Hepatocyte (in vitro differentiated cells): ENCODE measurements at regions not wholly inside any gene's neighbourhood (a gene's known extent, or its start where the extent isn't known, plus 50 kb on each side); places are given as distances from the start of the nearest gene placed in this dataset.

Experiments used
- DNase-seq: peaks from one replicate; pipeline ENCODE4 v3.0.0-alpha.2; 2016; ENCODE audit warnings: low spot score
- H2AFZ ChIP-seq: fragments of 200-600 bp; sonication (generic); 2 replicates; pipeline ENCODE4 v1.6.0; 2016; ENCODE audit warnings: antibody characterized with exemption, mild to moderate bottlenecking
- H3K27ac ChIP-seq: fragments of 200-600 bp; sonication (generic); 2 replicates; pipeline ENCODE4 v1.5.1; 2016; ENCODE audit warnings: mild to moderate bottlenecking
- H3K27me3 ChIP-seq: fragments of 200-600 bp; sonication (generic); 2 replicates; pipeline ENCODE4 v1.6.1; 2016
- H3K36me3 ChIP-seq: fragments of 200-600 bp; sonication (generic); replicated peaks from 2 replicates; pipeline ENCODE4 v1.5.1; 2016; ENCODE audit warnings: low read depth; ENCODE audit not compliant: insufficient read depth
- H3K4me1 ChIP-seq: fragments of 200-600 bp; sonication (generic); 2 replicates; pipeline ENCODE4 v1.5.1; 2016; ENCODE audit warnings: mild to moderate bottlenecking, moderate library complexity; ENCODE audit not compliant: insufficient read depth
- H3K4me2 ChIP-seq: fragments of 200-600 bp; sonication (generic); 2 replicates; pipeline ENCODE4 v1.6.0; 2016
- H3K4me3 ChIP-seq: fragments of 200-600 bp; sonication (generic); 2 replicates; pipeline ENCODE4 v1.5.1; 2016; ENCODE audit warnings: mild to moderate bottlenecking
- H3K79me2 ChIP-seq: fragments of 200-600 bp; sonication (generic); 2 replicates; pipeline ENCODE4 v1.6.0; 2017; ENCODE audit warnings: mild to moderate bottlenecking
- H3K9me2 ChIP-seq: fragments of 200-600 bp; sonication (generic); replicated peaks from 2 replicates; pipeline ENCODE4 v1.6.0; 2017; ENCODE audit warnings: mild to moderate bottlenecking; ENCODE audit not compliant: insufficient read depth
- H3K9me3 ChIP-seq: fragments of 200-600 bp; sonication (generic); 2 replicates; pipeline ENCODE4 v1.5.1; 2016; ENCODE audit warnings: low read depth, mild to moderate bottlenecking
- H4K20me1 ChIP-seq: fragments of 200-600 bp; sonication (generic); 2 replicates; pipeline ENCODE4 v1.6.0; 2016; ENCODE audit warnings: mild to moderate bottlenecking; ENCODE audit not compliant: insufficient read depth, poor library complexity, severe bottlenecking
- CTCF ChIP-seq: fragments of 200-600 bp; sonication (generic); IDR thresholded peaks from 2 replicates; pipeline ENCODE4 v1.5.1; 2016; ENCODE audit warnings: antibody characterized with exemption, mild to moderate bottlenecking; ENCODE audit not compliant: poor library complexity
- EZH2 ChIP-seq: fragments of 200-600 bp; sonication (generic); IDR thresholded peaks from 2 replicates; pipeline ENCODE4 v1.6.1; 2016; ENCODE audit warnings: antibody characterized with exemption, mild to moderate bottlenecking, borderline replicate concordance
- EZH2phosphoT487 ChIP-seq: fragments of 200-600 bp; sonication (generic); IDR thresholded peaks from one replicate; pipeline ENCODE4 v1.6.1; 2018; ENCODE audit warnings: antibody characterized with exemption, mild to moderate bottlenecking, low read depth, moderate library complexity; ENCODE audit not compliant: unreplicated experiment, severe bottlenecking
- WGBS: methylation state at CpG from one replicate; pipeline ENCODE4 v1.1.6; 2016; ENCODE audit warnings: low lambda C conversion rate; ENCODE audit errors: missing lambda C conversion rate; 5-methylcytosine and 5-hydroxymethylcytosine counted together

GRCh38 chr10:43856299-43856698 is 207.6 kb upstream of the ZNF32 start:
- Histone ChIP-seq H3K4me2 (no peak overlapping the region), H3K27me3 (no peaks in the 10 kb centered on the region), H3K27ac (no peak overlapping the region), H3K79me2 (no peaks in the 10 kb centered on the region), H3K4me1 (no peaks in the 10 kb centered on the region), H3K4me3 (no peak overlapping the region), H4K20me1 (no peaks in the 10 kb centered on the region), H2AFZ (no peak overlapping the region), H3K9me3 (no peaks in the 10 kb centered on the region), H3K36me3 (no peaks in the 10 kb centered on the region), H3K9me2 (no peaks in the 10 kb centered on the region)
- 97% methylated on average over 5 of the region's 5 CpGs for WGBS
- no peak for DNase-seq
- TF ChIP-seq EZH2phosphoT487 = no peak
- TF ChIP-seq CTCF = no peak
- no peak for TF ChIP-seq EZH2

GRCh38 chr10:43855667-43856210 is 207.1 kb upstream of the ZNF32 start:
- Histone ChIP-seq H3K4me2 (no peak overlapping the region), H4K20me1 (no peaks in the 10 kb centered on the region), H3K9me3 (no peaks in the 10 kb centered on the region), H3K36me3 (no peaks in the 10 kb centered on the region), H3K4me3 (no peak overlapping the region), H3K27ac (no peak overlapping the region), H2AFZ (no peak overlapping the region), H3K9me2 (no peaks in the 10 kb centered on the region), H3K27me3 (no peaks in the 10 kb centered on the region), H3K4me1 (no peaks in the 10 kb centered on the region), H3K79me2 (no peaks in the 10 kb centered on the region)
- no peak for DNase-seq
- 62% methylated on average over 4 of the region's 4 CpGs for WGBS
- TF ChIP-seq CTCF = no peak
- TF ChIP-seq EZH2phosphoT487 = no peak
- no peak for TF ChIP-seq EZH2

DNA sequence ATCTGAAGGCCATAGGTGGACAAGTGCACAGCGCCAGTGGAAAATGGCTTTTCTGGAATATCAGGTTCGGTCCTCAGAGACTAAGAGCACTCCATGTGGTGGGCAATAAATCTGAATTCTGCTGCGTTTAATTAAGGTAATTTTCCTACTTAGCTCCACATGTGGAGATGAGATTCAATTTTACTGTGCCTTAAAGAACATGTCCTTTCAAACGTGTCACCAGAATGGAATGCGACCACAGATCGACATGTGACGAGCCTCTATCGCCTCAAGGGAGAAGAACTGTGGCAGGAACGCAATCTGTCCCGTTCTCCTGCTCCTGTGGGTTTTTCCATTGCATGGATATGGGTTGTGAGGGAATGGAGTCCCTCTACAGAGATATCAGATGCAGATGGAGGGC is 205.3 kb upstream of the ZNF32 start:
- no peak overlapping the region for H3K4me3 ChIP-seq
- whole genome bisulfite sequencing = 65% methylated on average over 10 of the region's 10 CpGs
- H3K4me2 ChIP-seq = no peak overlapping the region
- no peaks in the 10 kb centered on the region for H3K27me3 ChIP-seq
- H3K27ac ChIP-seq = peak overlapping the region; percentile 42
- no peaks in the 10 kb centered on the region for H4K20me1 ChIP-seq
- TF ChIP-seq CTCF (no peak), EZH2 (no peak), EZH2phosphoT487 (no peak)
- H2AFZ ChIP-seq = no peak overlapping the region
- DNase-seq = peak; percentile 30
- H3K79me2 ChIP-seq = no peaks in the 10 kb centered on the region
- no peaks in the 10 kb centered on the region for H3K4me1 ChIP-seq
- H3K36me3 ChIP-seq = no peaks in the 10 kb centered on the region
- H3K9me3 ChIP-seq = no peaks in the 10 kb centered on the region
- no peaks in the 10 kb centered on the region for H3K9me2 ChIP-seq

- 97% methylated on average over 7 of the region's 7 CpGs for WGBS
- Histone ChIP-seq H3K36me3 (no peaks in the 10 kb centered on the region), H3K4me3 (no peak overlapping the region), H2AFZ (no peak overlapping the region), H3K79me2 (no peaks in the 10 kb centered on the region), H3K4me2 (no peak overlapping the region), H3K9me3 (no peaks in the 10 kb centered on the region), H3K27me3 (no peaks in the 10 kb centered on the region), H3K27ac (peak overlapping the region; percentile 42), H3K9me2 (no peaks in the 10 kb centered on the region), H3K4me1 (no peaks in the 10 kb centered on the region), H4K20me1 (no peaks in the 10 kb centered on the region)
- TF ChIP-seq EZH2 (no peak), CTCF (no peak), EZH2phosphoT487 (no peak)
- no peak for DNase-seq
Observed at GRCh38 chr10:43853369-43853768, 204.7 kb upstream of the ZNF32 start.
